ENCODE measurements at regions not wholly inside any gene's neighbourhood (a gene's known extent, or its start where the extent isn't known, plus 50 kb on each side); places are given as distances from the start of the nearest gene placed in this dataset.

DNA sequence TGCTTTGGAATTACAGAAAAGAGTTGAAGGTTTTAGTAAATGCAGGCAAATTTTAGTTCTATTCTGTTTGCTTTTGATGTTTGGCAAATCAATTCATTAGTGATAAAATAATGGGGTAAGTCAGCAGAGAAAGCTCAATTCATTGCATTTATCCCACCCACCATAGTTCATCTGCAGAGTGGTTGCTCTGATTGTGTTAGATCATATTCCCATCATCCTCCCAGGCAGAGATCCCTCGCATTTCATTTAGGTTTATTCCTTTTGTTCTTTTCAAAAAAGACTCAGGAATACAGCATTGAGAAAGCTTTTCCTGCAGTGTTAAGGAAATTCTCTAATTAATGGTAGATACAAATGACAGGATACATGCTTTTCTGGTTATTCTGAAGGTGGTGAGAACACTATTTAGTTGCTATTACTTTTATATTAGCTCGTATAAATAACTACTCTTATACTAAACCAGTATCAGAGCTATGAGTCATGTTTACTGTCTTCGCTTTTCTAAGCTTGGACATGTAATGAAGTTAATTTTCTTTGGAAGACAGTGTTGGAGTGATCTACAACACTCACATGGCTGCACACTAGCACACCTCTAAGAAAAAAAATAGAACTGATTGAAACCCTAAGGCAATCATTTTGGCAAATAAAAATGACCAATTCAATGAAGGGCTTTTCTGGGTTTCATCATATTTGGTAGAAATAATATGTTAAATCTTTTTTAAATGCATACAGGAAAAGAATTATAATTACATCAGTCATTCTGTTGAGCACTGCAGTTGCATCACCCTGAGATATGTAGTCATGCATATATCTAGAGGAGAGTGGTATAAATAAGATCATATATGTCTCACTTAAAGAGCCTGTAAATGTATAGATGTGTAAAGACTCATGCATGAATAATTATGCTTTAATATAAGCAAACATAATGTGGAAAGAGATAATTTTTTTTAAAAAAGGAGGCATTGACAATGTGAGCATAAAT is 351.6 kb downstream of the PCDH7 start:
- TF ChIP-seq CTCF (IDR thresholded peaks at IDR 0.05) (no peak), ZFX (IDR thresholded peaks at IDR 0.05; ENCODE audit: borderline replicate concordance) (no peak)

All from 22Rv1 (cell line).